ENCODE measurements at regions not wholly inside any gene's neighbourhood (a gene's known extent, or its start where the extent isn't known, plus 50 kb on each side); places are given as distances from the start of the nearest gene placed in this dataset.

- Mint-ChIP-seq H3K4me1 (no peaks in the 10 kb centered on the region), H3K27ac (no peak overlapping the region), H3K36me3 (no peaks in the 10 kb centered on the region), H3K9me3 (peaks cover 6% of the 10 kb centered on the region), H3K4me3 (no peak overlapping the region), H3K27me3 (peaks cover 22% of the 10 kb centered on the region)
- no peak for ATAC-seq
Observed at GRCh38 chr6:8155259-8156012, 53.1 kb upstream of the EEF1E1 start.
